Activated gamma-delta T cell (primary cell): ENCODE measurements at regions not wholly inside any gene's neighbourhood (a gene's known extent, or its start where the extent isn't known, plus 50 kb on each side); places are given as distances from the start of the nearest gene placed in this dataset.

Experiments
- DNase-seq: peaks from one replicate; lab custom pipeline; 2025; lab: John Stamatoyannopoulos, UW

DNA sequence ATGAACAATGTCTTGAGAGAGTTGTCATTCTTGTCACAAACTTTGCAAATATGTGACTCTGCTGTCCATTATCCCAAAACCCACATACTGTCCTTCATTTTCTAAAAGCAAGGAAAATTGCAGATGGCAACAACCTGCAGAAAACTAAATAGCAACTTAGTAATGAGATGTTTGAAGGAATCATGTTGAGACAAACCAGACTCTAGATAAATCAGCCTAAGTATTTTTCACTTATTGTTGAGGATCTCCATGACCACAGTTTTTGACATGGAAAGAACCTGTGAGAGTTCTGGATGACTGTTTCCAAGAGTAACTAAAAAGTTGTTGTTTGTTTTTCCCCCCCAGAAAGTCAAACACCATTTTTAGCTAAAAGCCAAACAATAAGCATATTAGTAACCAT lies 535.2 kb upstream of the ZNF608 start:
- DNase-seq, result no peak

GRCh38 chr5:125283372-125283771 lies 536.9 kb upstream of the ZNF608 start:
- no peak for DNase-seq

DNA sequence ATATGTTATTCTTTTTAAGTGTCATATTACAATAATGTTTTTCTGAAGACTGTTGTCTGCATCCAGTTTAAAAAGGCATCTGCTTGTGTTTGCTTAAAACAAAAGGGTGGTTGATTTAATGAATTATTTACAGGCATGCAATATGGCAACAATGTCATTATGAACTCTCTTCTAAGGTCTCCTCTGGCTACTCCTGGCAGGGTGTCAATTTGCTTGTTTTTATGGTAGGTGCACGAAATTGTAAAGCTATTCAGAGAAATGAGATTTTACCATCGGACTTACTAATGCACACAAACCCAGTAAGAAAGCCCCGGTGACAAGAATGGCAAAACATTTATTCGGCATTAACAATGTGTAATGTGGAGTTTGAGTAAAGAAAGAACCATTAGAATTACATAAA lies 539.8 kb upstream of the ZNF608 start:
- no peak for DNase-seq

GRCh38 chr5:125289606-125290005 lies 543.2 kb upstream of the ZNF608 start:
- DNase-seq, result no peak

DNA sequence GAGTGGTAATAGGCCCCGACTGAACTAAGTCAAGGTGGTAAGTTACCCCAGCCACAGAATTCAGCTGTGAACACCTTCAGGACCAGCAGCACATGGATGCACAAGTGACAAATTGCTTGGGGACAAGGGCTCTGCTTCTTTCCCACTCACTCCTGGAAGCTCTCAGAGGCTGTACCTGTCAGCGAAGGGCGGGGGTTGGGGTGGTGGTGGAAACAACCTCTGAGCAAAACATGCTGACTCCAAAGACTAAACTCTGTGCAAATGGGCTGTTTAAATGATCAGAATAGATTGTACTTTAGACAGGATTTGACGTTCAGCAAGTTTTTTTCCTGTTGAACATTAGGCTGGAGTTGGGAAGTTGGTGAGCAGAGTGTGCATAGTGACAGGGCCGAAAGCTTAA lies 544.5 kb upstream of the ZNF608 start:
- DNase-seq, result no peak

GRCh38 chr5:125291447-125291846 lies 545.0 kb upstream of the ZNF608 start:
- DNase-seq, result no peak

- DNase-seq, result no peak
These were observed 546.8 kb upstream of the ZNF608 start for GRCh38 chr5:125293223-125293622.

DNA sequence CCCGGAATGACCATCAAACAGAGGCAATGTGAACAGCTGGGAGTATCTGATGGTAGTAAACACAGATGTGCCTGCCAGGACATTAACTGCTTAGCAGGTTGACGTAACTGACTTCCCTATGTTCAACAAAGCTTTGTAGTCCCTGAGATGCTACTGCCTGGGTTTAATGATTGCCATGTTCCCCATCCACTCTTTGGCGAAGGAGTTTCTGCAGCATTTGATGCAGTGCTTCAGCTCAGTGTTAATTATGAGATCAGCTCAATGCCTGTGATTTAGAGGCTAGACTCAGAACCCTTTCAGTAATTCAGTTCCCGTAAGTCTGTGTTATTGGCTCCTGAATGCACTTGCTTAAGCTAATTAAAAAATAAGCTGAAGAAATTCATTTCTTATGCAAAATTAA lies 547.3 kb upstream of the ZNF608 start:
- no peak for DNase-seq

GRCh38 chr5:125294844-125295243 lies 548.4 kb upstream of the ZNF608 start:
- DNase-seq, result no peak

DNA sequence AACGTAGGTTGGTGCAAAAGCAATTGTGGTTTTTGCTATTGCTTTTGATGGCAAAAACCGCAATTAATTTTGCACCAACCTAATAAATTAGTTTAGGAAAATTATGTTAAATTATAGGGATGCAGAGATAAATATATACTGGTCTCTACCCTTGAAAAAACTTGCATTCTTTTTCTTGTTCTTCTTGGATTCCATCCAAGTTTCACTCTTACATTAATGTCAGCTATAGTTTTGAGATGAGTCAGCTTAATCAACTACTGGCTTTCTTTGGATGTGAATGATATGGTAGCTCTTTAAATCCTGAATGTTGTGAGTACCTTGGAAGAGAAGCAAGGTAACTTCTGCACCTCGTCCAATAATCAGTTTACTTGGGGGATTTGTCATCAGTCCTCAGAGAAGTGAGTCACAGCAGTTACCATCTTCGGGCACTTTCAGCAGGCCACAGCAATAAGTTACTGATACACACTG lies 549.0 kb upstream of the ZNF608 start:
- no peak for DNase-seq

DNA sequence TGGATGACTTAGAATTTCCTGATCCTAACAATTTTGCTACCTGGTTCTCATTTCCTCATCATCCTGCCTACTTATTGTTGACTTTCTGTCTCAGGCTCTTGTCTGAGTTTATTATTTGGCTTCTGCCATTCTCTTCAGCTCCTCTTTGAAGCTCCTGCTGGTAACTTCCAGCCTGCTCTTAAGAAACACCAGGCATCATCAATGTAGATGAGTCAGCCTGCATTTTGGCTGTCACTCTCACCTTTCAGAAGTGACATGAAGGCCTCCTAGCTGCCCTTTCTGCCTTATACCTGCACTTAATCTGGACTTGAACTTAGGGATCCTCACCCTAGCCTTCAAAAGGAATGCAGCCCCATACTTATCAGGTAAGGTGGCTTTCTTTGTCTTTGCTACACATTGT lies 551.8 kb upstream of the ZNF608 start:
- DNase-seq, result no peak

- DNase-seq, result no peak
These were observed 552.4 kb upstream of the ZNF608 start for GRCh38 chr5:125298746-125299379.

GRCh38 chr5:125301711-125302110 lies 555.3 kb upstream of the ZNF608 start:
- no peak for DNase-seq

DNA sequence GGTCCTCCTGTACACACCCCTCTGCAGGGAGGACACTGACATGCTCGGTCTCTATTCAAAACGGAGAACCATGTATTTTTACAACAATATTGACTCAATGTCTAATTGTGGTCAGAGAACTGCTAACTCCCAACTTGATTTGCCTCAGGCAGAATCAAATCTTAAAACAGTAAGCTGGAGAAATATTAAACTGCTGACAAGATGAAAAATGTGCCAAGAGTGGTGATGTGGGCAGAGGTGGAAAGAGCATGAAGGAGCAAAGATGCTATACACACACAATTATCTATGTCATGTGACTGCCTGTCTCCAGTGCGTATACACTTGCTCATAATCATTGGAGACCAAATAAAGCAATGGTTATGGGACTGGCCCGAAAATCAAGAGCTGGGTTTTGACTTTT lies 556.1 kb upstream of the ZNF608 start:
- no peak for DNase-seq

GRCh38 chr5:125306741-125307140 lies 560.3 kb upstream of the ZNF608 start:
- no peak for DNase-seq

GRCh38 chr5:125310749-125311148 lies 564.3 kb upstream of the ZNF608 start:
- no peak for DNase-seq

GRCh38 chr5:125311743-125312142 lies 565.3 kb upstream of the ZNF608 start:
- DNase-seq, result no peak

DNA sequence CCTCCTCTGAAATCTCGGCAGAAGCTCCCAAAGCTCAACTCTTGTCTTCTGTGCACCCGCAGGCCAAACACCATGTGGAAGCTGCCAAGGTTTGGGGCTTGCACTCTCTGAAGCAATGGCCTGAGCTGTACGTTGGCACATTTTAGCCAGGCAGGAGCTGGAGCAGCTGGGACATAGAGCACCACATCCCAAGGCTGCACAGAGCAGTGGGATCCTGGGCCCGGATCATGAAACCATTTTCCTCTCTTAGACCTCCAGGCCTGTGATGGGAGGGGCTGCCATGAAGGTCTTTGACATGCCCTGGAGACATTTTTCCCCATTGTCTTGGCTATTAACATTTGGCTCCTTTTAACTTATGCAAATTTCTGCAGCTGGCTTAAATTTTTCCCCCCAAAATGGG lies 567.1 kb upstream of the ZNF608 start:
- no peak for DNase-seq

- DNase-seq, result no peak
These were observed 568.9 kb upstream of the ZNF608 start for GRCh38 chr5:125315306-125315705.

DNA sequence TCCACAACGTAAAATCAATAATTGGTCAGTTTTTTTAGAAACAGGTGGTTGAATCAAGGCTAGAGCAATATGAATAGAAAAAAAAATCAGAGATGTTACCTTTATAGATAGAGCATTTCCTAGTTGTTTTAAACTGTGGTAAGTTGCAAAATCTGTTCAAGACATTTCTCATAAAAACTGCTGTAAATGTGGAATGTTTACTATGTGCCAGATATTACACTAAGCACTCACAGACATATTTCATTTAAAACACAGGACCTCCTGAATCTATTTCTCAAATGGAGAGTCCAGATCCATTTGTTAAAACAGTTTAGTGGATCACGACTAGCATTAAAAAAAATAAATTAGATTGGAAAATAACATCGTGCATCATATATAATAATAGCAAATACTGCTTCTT lies 570.0 kb upstream of the ZNF608 start:
- no peak for DNase-seq

DNA sequence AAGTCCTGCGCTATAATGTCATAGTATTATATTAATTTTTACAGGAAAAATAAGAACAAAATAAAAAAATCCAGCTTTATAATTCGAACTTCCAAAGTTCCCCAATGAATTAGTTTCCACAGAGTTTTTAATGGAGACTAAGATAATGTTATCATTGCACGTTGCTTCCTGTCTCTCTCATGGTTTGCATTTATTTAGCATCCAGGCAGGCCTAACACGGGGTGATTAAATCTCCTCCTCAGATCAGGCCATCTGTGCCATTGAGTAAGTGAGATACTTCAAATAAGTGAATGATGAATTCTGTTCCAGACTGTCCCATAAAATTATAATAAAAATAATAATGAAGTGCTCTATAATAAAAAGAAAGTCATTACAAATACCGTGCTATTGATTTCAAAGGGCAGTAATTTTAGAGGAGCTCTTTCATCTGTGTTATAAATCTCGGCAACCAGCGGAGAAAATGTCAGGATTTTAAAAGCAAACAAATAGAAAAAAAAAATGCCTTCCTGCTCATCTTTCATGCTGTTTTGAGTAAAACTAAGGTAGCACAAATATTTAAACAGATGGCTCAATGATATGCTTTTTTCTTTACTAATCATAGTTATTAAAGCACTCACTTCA lies 570.6 kb upstream of the ZNF608 start:
- DNase-seq, result no peak

- DNase-seq, result no peak
These were observed 571.1 kb upstream of the ZNF608 start for GRCh38 chr5:125317536-125317995.

DNA sequence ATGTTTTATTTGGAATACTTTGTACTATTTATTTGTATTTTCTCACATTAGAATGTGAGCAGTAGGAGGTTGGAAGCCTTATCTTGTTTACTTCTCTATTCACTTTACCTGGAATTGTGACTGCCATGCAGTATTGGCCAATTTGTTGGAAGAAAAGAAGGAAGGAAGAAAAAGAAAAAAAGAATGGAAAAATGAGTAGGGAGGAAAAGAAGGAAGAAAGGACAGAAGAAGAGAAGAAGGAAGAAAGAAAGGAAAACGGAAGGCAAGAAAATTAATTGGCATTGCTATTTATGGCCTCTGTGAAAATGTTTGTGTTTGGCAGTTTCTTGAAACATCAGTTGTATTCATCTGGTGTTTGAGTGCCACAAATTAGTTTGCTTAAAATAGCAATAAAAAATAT lies 575.2 kb upstream of the ZNF608 start:
- DNase-seq, result no peak

- no peak for DNase-seq
These were observed 577.2 kb upstream of the ZNF608 start for GRCh38 chr5:125323613-125324012.
